ENCODE measurements at regions not wholly inside any gene's neighbourhood (a gene's known extent, or its start where the extent isn't known, plus 50 kb on each side); places are given as distances from the start of the nearest gene placed in this dataset.
"Not testable (repeated sequence)": the region's sequence is repeated elsewhere in the genome, so short reads cannot be mapped to it uniquely, and the experiment has no call there.

DNA sequence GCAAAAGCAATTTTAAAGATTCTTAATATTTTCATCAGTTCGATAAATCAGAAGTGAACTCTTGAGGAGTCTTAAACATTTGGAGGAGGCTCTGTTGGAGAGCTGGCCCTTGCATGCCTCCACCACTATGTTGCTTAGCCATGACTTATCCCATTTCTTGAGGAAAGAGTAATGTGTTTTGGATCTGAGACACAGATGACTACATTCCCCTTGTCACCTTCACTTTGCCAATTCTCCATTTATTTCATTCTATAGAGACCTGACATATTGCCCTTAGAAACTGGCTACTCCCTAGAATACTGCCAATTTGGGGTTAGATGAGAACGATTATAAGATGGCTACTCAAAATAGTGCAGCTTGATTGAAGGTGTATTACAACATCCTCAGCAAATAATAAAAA lies 157.4 kb upstream of the TMEM260 start:
- no peak for DNase-seq (ENCODE audit: low read depth)

DNA sequence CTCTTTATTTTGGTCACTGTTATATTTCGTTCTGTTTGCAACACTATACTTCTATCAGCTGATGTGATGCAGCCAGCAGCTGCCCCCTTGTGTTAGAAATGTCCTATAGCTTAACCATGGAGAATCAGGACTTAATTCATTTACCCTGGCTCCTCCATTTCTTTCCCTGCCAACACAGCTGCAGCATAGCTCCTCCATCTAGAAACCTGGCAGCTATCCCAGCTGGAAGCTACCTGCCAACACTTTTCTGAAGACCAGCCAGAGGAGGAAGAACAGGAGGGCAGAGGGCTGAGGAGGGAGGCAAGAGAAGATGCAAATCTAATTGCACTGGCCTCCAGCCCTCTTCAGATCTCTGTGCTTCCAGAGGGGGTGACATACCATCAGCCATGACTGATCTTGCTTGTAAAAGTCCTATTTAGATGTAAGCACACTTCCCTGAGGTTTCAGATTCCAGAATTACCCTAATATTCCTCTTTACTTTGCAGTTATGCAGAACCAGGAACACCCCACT lies 156.8 kb upstream of the TMEM260 start:
- DNase-seq (ENCODE audit: low read depth), result no peak

DNA sequence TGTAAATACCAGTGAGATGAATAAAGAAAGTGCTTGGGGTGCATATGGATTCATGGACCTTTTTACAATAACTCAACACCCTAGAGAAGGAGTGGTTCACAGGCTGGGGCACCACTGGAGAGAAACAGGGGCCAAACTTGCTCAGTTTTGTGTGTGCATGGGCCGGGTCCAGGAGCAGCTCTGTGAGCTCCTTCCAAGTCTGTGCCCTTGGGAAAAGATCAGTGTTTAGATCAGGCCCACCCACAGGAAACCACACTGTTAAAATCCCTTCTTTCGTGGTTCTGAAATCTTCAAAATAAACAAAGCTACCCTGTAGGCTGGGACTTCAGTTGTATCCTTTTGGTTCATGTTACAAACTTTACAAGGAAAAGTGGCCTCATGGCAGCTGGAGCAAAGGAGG lies 156.1 kb upstream of the TMEM260 start:
- no peak for DNase-seq (ENCODE audit: low read depth)

DNA sequence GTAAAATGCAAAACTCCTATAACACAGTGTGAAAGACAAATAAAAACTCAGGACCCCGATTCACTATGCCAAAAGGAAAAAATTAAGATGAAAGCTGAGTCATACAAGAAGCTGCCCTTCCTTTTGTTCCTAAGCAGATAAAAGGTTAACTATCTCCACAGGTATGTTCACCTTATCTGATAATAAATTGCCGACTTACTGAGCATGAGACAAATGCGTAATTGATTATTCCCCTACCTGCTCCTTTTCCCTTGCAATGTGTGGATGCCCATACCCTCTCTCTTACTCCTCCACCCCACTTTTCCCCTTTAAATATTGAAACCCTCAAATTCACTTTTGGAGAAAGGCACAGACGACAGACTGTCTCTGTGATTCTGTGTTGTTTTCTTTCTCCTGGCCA lies 148.6 kb upstream of the TMEM260 start:
- DNase-seq (ENCODE audit: low read depth), result no peak

GRCh38 chr14:56449670-56450213 lies 129.9 kb upstream of the TMEM260 start:
- no peak for DNase-seq (ENCODE audit: low read depth)

GRCh38 chr14:56452940-56453339 lies 126.7 kb upstream of the TMEM260 start:
- no peak for DNase-seq (ENCODE audit: low read depth)

GRCh38 chr14:56454680-56455079 lies 124.9 kb upstream of the TMEM260 start:
- DNase-seq (ENCODE audit: low read depth), result not testable (repeated sequence)

GRCh38 chr14:56460469-56460868 lies 119.1 kb upstream of the TMEM260 start:
- DNase-seq (ENCODE audit: low read depth), result no peak

GRCh38 chr14:56461276-56462275 lies 118.0 kb upstream of the TMEM260 start:
- DNase-seq (ENCODE audit: low read depth), result no peak

DNA sequence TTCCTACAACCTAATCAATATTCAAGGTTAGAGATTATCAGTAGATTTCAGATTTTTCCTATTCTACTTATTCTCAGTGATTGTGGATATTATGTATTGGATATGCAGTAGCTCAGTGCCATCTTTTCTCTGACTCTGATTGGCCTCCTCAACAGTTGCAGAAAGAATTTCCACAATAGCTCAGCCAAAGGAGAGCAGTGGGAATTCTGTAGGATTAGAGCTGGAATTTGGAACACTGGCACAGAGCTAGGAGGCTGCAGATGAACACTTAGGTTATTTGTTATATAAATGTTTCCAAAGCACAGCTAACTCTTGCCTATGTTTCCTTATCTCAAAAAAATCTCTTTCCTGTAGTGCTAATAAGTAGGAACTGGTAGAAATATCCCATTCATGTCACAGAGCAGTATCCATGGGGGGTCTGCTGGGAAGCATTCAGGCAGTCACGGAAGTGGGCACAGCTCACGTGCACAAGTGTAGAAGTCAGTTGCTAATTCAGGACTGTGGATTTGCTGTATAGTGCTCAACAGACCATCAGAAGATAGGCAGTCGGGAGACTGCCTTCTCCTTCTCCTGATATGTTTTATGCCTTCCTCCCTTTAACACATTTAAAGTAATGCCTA lies 116.2 kb upstream of the TMEM260 start:
- DNase-seq (ENCODE audit: low read depth), result no peak

- no peak for DNase-seq (ENCODE audit: low read depth)
These were observed 108.5 kb upstream of the TMEM260 start for GRCh38 chr14:56471056-56471455.

GRCh38 chr14:56474419-56475022 lies 105.1 kb upstream of the TMEM260 start:
- peak; percentile 3 for DNase-seq (ENCODE audit: low read depth)

DNA sequence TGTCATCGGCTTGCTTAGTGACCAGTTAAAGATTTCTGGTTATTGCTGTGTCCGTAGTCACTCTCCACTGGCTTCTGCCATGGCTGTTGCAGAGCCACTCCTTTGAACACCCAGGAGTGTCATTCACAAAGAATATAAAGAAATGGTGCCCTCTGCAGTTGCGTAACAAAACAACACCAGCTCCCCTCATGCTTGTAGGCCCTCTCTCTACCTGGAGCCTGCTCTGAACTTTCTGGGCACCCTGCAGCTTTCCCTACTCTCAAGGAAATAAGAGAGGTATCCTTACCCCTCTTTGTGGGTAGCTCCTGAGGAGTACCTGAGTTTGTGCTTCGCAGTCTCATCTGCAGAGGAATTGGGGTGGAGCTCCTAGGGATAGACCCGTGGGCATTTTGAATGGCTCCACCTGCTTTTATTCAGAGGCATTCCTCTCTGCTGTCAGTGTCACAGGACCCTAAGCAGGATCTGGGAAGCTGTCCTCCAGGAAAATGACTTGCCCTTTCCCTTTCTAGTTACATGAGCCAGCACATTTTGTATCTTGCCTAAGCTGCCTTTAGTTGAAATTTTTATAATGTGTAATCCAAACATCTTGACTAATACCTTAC lies 97.2 kb upstream of the TMEM260 start:
- DNase-seq (ENCODE audit: low read depth), result no peak

- no peak for DNase-seq (ENCODE audit: low read depth)
These were observed 92.4 kb upstream of the TMEM260 start for GRCh38 chr14:56487090-56487667.

DNA sequence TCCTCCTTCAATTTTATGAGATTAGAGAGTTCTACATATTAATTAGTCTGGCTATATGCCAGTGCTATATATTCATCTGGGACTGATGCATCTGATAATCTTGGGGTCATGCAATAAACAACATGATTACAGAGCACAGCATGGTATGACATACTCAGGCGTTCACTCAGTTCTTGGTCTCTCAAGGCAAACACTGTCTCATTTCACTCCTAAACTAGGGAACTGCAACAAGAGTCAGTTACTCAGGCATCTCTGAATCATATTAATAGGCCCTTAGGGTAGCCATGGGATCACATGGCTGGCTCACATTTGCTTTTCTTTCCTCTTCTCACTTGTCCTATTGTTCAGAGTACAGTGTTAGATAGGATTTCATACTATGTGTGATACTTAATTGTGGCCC lies 91.8 kb upstream of the TMEM260 start:
- DNase-seq (ENCODE audit: low read depth), result no peak

GRCh38 chr14:56488306-56488705 lies 91.3 kb upstream of the TMEM260 start:
- DNase-seq (ENCODE audit: low read depth), result no peak

DNA sequence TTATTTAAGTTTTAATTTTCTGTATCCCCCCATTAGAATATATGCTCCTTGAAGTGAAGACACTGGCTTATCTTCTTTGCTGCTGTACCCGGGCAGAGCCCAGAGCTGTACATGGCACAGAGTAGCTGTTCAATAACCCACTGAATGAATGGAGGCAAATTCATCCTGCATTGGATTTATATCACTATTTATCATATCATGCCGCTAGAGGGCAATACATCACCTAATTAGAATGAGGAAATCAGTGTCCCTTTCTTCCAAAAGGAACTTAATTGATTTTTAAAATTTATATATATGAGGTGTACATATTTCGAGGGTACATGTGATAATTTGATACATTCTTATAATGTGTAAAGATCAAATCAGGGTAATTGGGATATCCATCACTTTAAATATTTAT lies 89.2 kb upstream of the TMEM260 start:
- DNase-seq (ENCODE audit: low read depth), result no peak

DNA sequence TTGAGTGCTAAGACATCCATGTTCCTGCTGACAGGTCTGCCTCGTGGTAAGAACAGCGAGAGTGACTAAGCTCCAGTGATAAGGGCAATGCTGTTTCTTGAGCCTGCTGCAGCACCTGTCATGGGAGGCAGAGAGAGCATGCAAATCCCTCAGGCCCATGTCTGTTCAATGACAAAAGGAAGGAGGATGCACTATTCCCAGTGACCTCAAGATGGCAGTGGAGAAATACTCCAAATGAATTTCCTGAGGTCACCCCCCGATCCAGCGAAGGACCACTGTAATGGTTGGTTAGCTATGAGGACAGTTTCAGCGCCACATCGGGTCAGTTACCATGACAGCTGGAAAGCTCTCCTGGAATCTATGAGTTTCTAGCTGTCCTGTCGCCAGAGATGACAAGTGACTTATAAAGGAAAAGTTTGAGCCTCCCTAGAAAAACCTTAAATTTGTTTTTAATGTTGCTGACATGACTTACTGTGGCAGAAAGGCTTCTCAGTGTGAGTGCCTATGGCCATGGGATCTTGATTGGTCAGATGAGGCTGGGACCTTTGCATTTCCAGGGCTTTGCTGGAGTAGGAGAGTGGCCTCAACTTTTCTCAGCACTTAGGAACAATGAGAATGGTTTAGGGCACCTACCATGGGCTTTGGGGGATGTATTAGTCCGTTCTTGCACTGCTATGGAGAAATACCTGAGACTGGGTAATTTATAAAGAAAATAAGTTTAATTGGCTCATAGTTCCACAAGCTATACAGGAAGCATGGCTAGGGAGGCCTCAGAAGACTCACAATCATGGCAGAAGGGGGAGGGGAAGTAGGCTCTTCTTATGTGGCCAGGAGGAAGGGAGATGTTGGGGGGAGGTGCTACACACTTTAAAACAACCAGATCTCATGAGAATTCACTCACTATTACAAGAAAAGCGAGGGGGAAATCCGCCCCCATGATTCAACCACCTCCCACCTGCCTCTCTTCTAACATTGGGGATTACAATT lies 88.0 kb upstream of the TMEM260 start:
- peak; percentile 7 for DNase-seq (ENCODE audit: low read depth)

- no peak for DNase-seq (ENCODE audit: low read depth)
These were observed 85.4 kb upstream of the TMEM260 start for GRCh38 chr14:56494167-56494566.

- DNase-seq (ENCODE audit: low read depth), result no peak
These were observed 81.5 kb upstream of the TMEM260 start for GRCh38 chr14:56498112-56498511.

Measured in CMK (cell line).